GM18519 (cell line): ENCODE measurements at regions not wholly inside any gene's neighbourhood (a gene's known extent, or its start where the extent isn't known, plus 50 kb on each side); places are given as distances from the start of the nearest gene placed in this dataset.
"Not testable (repeated sequence)": the region's sequence is repeated elsewhere in the genome, so short reads cannot be mapped to it uniquely, and the experiment has no call there.

ENCODE experiments used
- ATAC-seq: cut with Tn5 transposase; IDR thresholded peaks from one replicate; pipeline ENCODE4 v1.9.1; 2021; ENCODE audit warnings: mild to moderate bottlenecking, moderate library complexity; ENCODE audit not compliant: unreplicated experiment, low FRiP score

- ATAC-seq, result no peak
Observed at GRCh38 chr9:85487872-85488271, 253.9 kb downstream of the AGTPBP1 start.

- ATAC-seq, result no peak
Observed at GRCh38 chr9:85484235-85484634, 257.5 kb downstream of the AGTPBP1 start.

GRCh38 chr9:85483208-85483607 lies 258.5 kb downstream of the AGTPBP1 start:
- ATAC-seq, result no peak

- no peak for ATAC-seq
Observed at GRCh38 chr9:85479305-85479704, 262.4 kb downstream of the AGTPBP1 start.

- no peak for ATAC-seq
Observed at GRCh38 chr9:85478847-85479246, 262.9 kb downstream of the AGTPBP1 start.

GRCh38 chr9:85474896-85475295 lies 266.9 kb downstream of the AGTPBP1 start:
- not testable (repeated sequence) for ATAC-seq

GRCh38 chr9:85471791-85472190 lies 270.0 kb downstream of the AGTPBP1 start:
- ATAC-seq, result no peak

GRCh38 chr9:85469041-85469440 lies 272.7 kb downstream of the AGTPBP1 start:
- no peak for ATAC-seq

- ATAC-seq, result no peak
Observed at GRCh38 chr9:85466834-85467233, 274.9 kb downstream of the AGTPBP1 start.

- not testable (repeated sequence) for ATAC-seq
Observed at GRCh38 chr9:85458114-85458864, 283.5 kb downstream of the AGTPBP1 start.

- ATAC-seq, result no peak
Observed at GRCh38 chr9:85453850-85454249, 287.9 kb downstream of the AGTPBP1 start.

- no peak for ATAC-seq
Observed at GRCh38 chr9:85452841-85453240, 288.9 kb downstream of the AGTPBP1 start.

- ATAC-seq, result no peak
Observed at GRCh38 chr9:85451680-85452079, 290.1 kb downstream of the AGTPBP1 start.

- no peak for ATAC-seq
Observed at GRCh38 chr9:85445887-85446286, 295.9 kb downstream of the AGTPBP1 start.

- no peak for ATAC-seq
Observed at GRCh38 chr9:85444243-85444642, 297.5 kb downstream of the AGTPBP1 start.

- ATAC-seq, result peak; percentile 79
Observed at GRCh38 chr9:85443190-85443598, 298.6 kb downstream of the AGTPBP1 start.

GRCh38 chr9:85439791-85440190 lies 302.0 kb downstream of the AGTPBP1 start:
- no peak for ATAC-seq

- ATAC-seq, result not testable (repeated sequence)
Observed at GRCh38 chr9:85433956-85434355, 307.8 kb downstream of the AGTPBP1 start.

- not testable (repeated sequence) for ATAC-seq
Observed at GRCh38 chr9:85433551-85433950, 308.2 kb downstream of the AGTPBP1 start.

- ATAC-seq, result no peak
Observed at GRCh38 chr9:85433046-85433445, 308.7 kb downstream of the AGTPBP1 start.

- no peak for ATAC-seq
Observed at GRCh38 chr9:85432599-85432998, 309.2 kb downstream of the AGTPBP1 start.

- ATAC-seq, result no peak
Observed at GRCh38 chr9:85431339-85432102, 310.2 kb downstream of the AGTPBP1 start.
